ENCODE measurements at regions not wholly inside any gene's neighbourhood (a gene's known extent, or its start where the extent isn't known, plus 50 kb on each side); places are given as distances from the start of the nearest gene placed in this dataset.

DNA sequence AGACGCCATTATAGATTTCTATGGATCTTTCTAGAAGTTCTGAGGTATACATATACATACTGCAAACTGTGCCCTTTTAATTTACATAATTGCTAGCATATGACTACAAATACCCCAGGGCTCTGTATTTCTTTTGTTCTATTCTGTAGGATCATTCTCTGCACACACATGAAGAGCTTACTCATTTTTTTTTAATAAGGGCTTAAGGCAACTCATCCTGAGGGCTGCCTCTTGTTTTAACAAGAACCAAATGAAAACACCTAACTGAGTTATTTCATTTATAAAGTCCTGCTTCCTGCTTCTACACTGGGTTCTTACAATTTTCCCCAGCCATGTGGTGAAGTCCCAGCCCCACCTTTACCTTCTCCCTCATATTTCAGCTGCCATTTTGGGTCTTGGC lies 390.5 kb downstream of the IRS1 start:
- DNase-seq (ENCODE audit: extremely low read depth, low read depth), result no peak
- H3K4me3 ChIP-seq (replicated peaks; ENCODE audit: low read depth, low read length), result no peak overlapping the region
- TF ChIP-seq, protein P1, sequence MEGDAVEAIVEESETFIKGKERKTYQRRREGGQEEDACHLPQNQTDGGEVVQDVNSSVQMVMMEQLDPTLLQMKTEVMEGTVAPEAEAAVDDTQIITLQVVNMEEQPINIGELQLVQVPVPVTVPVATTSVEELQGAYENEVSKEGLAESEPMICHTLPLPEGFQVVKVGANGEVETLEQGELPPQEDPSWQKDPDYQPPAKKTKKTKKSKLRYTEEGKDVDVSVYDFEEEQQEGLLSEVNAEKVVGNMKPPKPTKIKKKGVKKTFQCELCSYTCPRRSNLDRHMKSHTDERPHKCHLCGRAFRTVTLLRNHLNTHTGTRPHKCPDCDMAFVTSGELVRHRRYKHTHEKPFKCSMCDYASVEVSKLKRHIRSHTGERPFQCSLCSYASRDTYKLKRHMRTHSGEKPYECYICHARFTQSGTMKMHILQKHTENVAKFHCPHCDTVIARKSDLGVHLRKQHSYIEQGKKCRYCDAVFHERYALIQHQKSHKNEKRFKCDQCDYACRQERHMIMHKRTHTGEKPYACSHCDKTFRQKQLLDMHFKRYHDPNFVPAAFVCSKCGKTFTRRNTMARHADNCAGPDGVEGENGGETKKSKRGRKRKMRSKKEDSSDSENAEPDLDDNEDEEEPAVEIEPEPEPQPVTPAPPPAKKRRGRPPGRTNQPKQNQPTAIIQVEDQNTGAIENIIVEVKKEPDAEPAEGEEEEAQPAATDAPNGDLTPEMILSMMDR (IDR thresholded peaks at IDR 0.05; ENCODE audit: low read depth, low read length, missing control alignments), result no peak

DNA sequence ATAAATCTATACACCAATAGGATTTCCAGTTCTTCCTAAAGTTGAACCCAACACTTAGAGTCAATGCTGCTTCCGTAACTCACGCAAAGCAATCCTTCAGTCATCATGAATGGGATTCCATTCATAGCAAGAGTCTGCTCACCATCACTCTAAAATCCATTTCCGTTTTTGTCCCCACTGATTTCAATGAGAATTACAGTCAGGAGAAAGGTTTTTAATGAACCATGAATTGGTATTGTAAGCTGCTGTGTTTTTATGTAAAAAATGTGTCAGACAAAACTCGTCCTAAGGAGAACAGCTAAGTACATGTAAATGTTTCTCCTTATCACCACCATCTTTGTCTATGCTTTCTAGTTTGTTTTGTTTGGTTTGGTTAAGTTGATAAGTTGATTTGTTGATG lies 391.5 kb downstream of the IRS1 start:
- DNase-seq (ENCODE audit: extremely low read depth, low read depth), result no peak
- TF ChIP-seq, protein P1 (IDR thresholded peaks at IDR 0.05; ENCODE audit: low read depth, low read length, missing control alignments), result no peak
- no peak overlapping the region for H3K4me3 ChIP-seq (replicated peaks; ENCODE audit: low read depth, low read length)

DNA sequence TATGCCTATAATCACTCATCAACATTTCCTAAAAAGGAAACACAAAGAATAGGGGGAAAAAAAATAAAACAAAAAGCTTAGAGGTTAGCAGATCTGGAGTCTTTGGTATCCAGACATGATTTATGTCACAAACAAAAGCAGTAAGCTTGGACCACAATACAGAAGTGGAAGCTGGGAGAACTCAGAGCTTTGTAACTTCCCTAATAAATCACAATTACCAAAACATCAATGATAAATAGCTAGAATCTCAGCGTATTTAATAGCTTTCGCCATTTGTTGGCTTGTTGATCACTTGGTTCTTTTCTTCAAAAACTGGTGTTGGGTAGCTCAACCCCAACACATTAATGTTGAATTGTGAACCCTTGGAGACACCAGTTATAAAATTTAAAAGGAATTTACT lies 392.5 kb downstream of the IRS1 start:
- no peak for DNase-seq (ENCODE audit: extremely low read depth, low read depth)
- no peak overlapping the region for H3K4me3 ChIP-seq (replicated peaks; ENCODE audit: low read depth, low read length)
- TF ChIP-seq, protein P1 (IDR thresholded peaks at IDR 0.05; ENCODE audit: low read depth, low read length, missing control alignments), result no peak

DNA sequence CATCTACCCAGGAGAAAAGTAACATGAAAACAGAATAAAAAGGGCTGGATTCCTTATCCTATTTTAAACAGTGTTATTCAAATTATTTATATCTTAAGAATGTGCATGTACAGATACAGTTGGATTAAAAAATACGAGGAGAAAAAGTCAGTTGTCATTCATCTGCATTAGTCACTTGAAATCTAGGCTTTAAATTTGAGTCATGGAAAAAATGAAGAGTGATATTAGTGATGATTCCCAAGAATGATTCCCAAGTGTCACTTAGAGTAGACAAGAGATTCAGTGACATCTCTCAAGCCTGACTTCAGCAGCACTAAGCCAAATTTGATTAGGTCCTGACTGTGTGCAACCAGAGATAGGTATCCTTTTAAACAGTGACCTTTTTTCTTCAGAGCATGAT lies 394.2 kb downstream of the IRS1 start:
- TF ChIP-seq, protein P1 (IDR thresholded peaks at IDR 0.05; ENCODE audit: low read depth, low read length, missing control alignments), result no peak
- no peak overlapping the region for H3K4me3 ChIP-seq (replicated peaks; ENCODE audit: low read depth, low read length)
- no peak for DNase-seq (ENCODE audit: extremely low read depth, low read depth)

DNA sequence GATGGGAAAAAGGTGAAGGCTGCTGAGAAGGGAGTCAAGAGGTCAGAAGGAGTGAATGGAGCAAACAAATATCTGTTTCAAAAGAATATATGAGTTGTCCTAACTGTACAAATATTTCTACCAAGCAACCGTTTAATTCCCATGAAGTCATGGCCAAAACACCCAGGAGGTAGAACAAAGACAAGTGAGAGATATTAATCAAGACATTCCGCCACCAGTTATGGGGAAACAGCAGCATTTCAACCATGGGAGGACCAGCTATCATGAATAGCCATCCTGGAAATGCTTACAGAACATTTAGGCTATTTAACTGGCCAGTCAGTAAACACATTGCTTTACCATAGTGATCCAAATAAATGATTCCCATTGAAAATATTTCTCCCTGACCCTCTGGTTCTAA lies 396.3 kb downstream of the IRS1 start:
- H3K4me3 ChIP-seq (replicated peaks; ENCODE audit: low read depth, low read length), result no peak overlapping the region
- no peak for DNase-seq (ENCODE audit: extremely low read depth, low read depth)
- TF ChIP-seq, protein P1 (IDR thresholded peaks at IDR 0.05; ENCODE audit: low read depth, low read length, missing control alignments), result no peak

DNA sequence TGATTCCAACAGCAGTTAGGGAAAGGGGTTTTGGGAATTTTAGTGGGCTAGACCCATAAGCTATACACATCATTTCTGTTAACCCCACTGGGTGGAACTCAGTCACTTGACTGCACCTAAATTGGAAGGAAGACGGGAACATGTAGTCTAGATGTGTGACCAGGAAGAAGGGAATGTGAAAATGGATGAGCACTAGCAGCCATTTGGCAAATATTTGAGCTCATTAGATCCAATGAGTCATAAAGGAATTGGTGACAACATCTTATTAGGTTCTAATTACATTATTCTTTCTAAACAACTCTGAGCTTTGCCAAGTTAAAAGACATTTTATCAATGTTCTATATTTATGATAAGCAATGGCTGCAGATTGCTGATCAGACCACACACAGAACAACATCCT lies 400.6 kb downstream of the IRS1 start:
- no peak overlapping the region for H3K4me3 ChIP-seq (replicated peaks; ENCODE audit: low read depth, low read length)
- no peak for DNase-seq (ENCODE audit: extremely low read depth, low read depth)
- TF ChIP-seq, protein P1 (IDR thresholded peaks at IDR 0.05; ENCODE audit: low read depth, low read length, missing control alignments), result no peak

DNA sequence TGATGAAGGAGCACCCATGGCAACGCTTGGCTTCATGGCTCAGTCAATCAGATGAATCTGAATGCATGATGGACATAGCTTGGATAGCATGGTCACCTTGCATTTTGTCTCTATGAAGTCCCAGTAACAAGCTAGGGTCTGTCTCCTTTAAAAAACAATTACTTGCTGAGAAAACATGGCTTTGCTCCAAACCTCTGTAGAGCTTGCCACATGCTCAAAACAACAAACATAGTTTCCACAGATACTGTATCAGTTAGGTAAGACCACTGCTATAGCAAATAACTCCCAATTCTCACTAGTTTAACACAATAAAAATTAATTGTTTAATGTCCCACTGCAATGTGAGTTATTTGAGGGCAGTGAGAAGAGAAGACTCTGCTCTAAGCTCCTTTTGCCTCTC lies 401.0 kb downstream of the IRS1 start:
- no peak for DNase-seq (ENCODE audit: extremely low read depth, low read depth)
- no peak overlapping the region for H3K4me3 ChIP-seq (replicated peaks; ENCODE audit: low read depth, low read length)
- TF ChIP-seq, protein P1 (IDR thresholded peaks at IDR 0.05; ENCODE audit: low read depth, low read length, missing control alignments), result no peak

All from HFF-Myc (cell line).